NCI-H510A (cell line): ENCODE measurements at regions not wholly inside any gene's neighbourhood (a gene's known extent, or its start where the extent isn't known, plus 50 kb on each side); places are given as distances from the start of the nearest gene placed in this dataset.

Experiments
- DNase-seq: peaks from one replicate; lab custom pipeline; 2025; lab: John Stamatoyannopoulos, UW

GRCh38 chr4:177696438-177696966, 254.3 kb upstream of the AGA start:
- no peak for DNase-seq

DNA sequence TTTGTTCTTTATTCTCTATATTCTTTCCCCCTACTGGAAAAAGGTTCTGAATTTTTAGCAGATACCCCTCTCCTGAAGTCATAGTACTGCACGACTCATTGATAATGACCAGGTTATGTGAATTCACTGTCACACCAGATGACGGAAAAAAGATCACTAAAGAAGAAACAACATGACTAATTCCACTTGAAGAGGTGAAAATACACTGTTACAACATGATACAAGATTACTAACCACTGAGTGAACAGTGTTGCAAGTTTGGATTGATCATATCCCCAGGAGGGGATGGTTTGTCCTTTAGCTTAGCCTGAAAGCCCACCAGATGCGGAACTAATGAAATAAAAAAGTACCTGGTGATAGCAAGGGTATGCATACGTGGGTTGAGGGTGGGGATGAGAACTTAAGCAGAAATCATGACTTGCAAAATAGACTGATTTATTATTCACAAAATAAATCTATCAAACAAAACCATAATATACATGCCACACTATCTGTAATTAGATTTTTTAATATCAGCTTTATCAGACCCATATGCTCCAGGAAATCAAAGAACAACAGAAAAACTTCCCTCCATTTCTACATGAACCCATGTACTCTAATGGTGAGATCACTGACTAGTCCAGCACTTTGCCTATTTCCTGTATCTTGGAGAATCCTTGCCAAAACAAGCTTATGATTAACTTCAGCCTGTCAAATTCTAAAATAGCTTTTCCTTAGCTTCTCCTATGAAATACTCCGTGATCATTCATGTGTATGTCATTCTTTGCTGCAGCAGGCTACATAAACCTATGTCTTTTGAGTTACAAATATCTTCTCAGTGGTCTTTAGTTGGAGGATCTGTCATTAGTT, 257.4 kb upstream of the AGA start:
- DNase-seq = no peak

GRCh38 chr4:177706916-177707315, 264.7 kb upstream of the AGA start:
- DNase-seq = no peak

DNA sequence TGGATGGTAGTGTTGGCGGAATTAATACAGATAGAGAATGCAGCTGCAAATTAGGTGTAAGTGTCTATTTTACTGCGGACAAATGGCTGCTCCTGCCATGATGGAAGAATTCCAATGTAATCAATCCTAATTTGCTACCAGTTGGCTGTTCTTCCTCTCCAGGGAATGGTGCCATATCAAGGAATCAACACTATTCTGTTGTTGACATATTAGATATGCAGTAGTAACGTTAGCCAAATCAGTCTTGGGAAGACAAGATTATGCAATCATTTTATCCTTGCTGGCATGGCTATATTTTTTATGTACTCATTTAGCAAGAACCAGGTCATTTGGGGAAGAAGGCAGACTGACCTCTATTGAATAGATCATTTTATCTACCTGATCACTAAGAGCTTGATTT, 271.2 kb upstream of the AGA start:
- DNase-seq = no peak

DNA sequence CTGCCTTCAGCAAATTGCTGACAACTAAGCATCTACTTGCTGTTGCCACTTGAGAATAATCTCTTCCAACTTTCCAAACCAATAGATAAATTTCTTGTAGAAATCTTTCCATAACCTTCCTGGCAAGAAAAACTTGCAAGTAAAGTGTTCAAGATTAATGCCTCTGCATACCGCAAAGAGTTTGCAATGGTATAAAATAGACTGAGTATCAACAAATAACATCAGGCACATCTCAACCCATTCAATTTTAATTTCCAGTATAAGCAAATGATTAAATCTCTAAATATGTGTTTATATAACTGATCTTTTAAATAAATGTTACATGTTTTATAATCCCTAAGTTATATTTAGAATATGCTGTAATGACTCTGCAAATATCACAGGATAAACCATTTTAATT, 275.2 kb upstream of the AGA start:
- DNase-seq = no peak

DNA sequence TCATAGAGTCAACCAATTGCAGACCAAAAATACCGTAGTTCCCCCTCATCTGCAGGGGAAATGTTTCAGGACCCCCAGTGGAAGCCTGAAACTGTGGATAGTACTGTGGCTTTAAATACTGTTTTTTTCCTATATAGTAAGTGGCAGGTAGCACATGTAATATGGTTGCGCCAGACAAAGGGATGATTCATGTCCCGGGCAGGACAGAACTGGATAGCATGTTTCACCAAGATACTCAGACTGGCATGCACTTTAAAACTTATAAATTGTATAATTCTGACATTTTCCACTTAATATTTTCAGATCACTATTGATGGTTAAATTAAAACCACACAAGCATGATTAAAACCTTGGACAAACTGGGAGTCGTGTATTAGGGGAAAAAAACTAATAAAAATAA, 276.3 kb upstream of the AGA start:
- no peak for DNase-seq

GRCh38 chr4:177726111-177726510, 283.9 kb upstream of the AGA start:
- no peak for DNase-seq

DNA sequence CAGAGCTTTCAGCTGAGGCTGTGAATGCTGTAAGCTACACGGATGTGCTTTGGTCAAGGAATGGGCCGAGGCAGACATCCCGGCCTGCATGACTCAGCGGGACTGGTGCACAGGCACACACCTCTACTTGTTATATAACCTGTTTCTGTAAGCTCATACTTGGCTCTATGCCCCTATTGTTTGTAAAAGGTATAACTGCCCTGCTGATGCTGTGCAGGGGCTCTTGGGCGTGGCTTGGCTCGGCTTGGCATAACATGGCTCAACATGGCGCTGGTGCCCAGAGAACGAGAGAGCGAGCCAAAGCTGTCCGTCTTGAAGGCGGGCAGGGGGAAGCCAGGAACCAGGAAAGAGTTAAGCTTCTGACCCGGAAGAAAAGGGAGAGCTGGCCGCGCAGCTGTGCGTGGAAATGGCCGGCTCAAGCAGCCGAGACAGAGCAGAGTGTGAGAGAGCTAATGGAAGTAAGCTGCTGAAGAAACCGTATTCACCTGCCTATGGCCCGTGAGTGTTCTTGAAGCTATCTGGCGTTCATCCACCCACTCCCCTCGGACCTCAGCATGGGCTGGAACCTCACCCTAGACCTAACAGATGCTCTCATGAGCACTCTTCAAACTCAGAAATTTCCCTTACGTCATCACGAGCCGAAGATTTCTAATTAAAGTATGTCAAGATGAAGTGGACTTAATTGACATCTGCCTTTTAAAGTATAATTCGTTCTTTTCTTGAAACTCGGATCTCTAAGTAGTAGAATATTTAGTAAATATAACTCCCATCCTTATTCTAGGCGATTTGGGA, 286.3 kb upstream of the AGA start:
- DNase-seq = no peak

DNA sequence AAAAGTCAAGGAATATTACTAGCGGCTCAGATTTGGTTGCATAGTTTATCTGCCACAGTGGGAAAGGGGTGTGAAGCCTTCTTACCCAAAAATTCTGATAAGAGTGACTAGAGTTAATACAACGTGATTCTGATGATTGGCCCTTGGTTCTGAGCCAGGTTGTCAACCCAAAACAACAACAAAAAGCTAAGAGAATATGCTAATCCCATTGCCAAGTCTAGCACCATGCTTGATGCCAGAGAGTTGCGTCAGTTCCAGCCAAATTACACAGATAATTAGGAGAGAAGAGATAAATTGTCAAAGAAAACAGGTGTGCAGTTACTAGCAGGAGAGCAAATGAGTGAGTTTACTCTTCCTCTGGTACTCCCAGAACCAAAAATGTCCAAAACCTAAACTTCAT, 287.4 kb upstream of the AGA start:
- DNase-seq = no peak

GRCh38 chr4:177737387-177737940, 295.2 kb upstream of the AGA start:
- no peak for DNase-seq

DNA sequence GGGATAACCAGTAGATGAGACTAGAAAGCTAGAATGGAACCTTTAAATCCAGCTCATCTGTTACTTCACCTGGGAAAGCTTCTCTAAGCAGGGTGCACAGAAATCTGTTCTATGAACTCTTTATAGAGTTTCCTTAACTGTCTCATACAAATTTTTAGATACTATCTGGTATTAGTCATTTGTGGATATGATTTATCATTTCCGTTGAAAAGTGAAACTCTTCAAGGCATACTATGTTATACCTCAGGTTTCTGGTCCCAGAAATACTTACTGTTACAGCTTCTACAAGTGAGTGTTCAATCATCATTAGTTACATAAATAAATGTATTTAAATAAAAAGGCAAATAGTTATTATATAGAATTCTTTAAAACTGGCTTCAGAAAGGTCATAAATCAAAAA, 298.3 kb upstream of the AGA start:
- no peak for DNase-seq

DNA sequence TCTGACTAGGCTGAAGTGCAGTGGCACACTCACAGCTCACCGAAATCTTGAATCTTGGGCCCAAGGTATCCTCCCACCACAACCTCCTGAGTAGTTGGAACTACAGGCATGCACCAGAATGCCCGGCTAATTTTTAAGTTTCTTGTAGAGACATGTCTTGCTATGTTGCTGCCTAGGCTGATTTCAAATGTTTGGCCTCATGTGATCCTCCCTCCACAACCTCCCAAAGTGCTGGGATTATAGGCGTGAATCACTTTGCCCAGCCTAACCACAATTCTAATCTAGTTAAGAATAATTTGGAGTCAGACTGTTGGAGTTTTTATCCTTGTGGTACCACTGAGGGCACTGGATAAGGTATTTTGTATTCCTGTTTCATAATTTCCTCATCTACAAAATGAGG, 317.5 kb upstream of the AGA start:
- no peak for DNase-seq

DNA sequence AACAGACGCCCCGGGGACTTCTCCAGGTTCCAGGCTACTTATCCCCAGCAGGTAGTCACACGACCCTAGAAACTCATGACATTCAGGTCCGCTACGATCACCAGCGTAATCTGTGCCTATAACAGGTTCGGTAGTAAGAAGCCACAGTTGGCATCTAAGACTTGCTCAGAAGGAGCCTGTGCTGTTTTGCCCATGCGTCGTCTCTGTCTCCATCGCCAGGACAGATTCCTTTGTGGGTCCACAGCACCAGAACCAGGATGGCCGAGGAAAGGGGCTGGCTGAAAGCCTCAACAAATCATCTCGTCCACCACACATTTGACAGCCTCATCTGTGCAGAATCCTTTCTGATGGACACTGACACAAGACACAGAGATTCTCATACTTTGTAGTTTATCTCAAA, 319.5 kb upstream of the AGA start:
- DNase-seq = no peak

- no peak for DNase-seq
These were observed 326.9 kb upstream of the AGA start for GRCh38 chr4:177769155-177769554.

- DNase-seq = no peak
These were observed 328.5 kb upstream of the AGA start for GRCh38 chr4:177770776-177771175.

DNA sequence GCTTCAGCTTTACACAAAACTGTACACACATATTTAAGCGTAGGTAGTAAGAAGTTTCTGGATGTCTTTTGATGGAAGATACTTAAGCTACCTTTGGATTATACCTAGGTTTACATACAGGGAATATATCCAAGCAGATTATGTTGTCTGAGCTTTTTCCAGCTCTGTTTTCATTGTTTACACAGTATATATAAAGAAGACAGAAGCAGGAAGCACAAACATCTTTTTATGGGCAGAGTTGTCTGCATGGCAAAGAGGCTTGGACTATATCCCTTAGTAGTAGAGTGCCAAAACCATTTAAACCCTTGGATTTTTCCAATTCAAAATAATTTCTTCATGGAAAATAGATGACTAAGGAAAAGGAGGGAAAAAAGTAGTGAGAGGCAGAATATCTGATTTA, 329.4 kb upstream of the AGA start:
- DNase-seq = no peak

DNA sequence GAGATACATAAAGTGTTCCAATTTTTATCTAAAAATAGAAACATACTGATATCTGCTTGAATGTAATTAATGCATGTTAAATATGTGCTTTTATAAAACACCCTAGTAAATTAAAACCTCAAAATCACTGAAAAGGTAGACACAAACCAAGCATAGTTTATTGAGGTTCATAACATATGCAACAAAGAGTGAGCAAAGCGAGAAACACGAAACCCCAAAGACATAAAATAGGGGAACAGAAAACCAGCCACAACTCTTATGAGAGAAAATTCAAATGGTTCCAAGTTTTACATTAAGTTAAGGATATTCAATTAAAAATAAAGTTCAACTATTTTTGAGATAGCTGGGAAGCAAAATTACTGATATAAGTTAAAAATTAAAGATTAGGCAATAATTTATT, 336.4 kb upstream of the AGA start:
- DNase-seq = no peak

GRCh38 chr4:177785000-177785399, 342.8 kb upstream of the AGA start:
- DNase-seq = no peak

- DNase-seq = no peak
These were observed 347.4 kb upstream of the AGA start for GRCh38 chr4:177789610-177790009.

DNA sequence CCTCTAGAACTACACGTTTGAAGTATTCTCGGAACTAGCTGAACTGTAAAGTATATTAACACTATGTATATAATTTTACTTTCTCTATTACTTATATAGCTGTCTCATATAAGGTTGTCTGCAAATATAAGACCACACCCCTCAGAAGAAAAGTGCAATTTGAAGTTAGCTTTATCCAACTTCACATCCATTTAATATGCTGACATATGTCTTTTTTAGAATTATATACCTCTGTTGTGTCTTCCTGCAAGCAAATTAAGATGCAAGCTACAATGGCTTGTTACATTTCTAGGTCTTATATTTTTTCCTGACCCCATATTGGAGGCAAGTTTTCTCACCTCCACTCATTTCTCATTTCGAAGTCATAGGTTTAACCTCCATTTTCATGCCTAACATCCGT, 349.0 kb upstream of the AGA start:
- DNase-seq = no peak

DNA sequence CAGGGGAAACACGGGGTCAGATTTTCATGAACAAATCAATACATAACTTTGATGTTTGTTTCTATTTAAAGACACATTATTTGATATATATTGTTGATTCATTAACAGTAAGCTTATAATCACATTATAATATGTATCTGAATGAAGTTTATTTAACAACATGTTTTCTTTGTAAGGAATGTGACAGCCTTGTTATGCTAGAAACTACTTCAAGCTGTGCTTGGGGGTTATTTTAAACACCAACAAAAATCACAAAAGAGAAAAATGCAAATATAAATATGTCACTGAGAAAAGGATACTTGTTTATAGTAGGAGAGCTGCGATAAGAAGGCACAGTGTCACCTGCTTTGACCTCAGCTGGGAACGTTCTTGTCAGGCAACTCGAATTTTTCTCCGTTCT, 354.6 kb upstream of the AGA start:
- no peak for DNase-seq

DNA sequence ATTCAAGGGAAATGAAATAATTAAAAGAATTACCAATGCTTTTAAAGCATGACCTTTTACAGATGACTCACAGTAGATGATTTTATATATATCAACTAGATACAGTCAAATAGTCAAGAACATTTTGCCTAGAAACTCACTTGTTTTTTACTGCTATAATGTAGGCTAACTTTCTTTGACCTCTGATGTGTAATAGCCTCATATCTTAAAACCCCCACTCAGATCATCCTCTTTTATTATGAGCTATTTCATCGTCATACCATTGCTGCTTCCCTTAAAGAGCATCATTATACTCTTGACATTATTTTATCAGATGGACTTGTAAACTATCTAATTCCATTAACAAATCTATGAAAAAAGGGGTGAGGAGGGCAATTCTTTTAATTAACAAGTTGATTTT, 355.9 kb upstream of the AGA start:
- no peak for DNase-seq

- DNase-seq = no peak
These were observed 359.9 kb upstream of the AGA start for GRCh38 chr4:177802162-177802561.
